GM10248 (cell line): ENCODE measurements at regions not wholly inside any gene's neighbourhood (a gene's known extent, or its start where the extent isn't known, plus 50 kb on each side); places are given as distances from the start of the nearest gene placed in this dataset.

Experiments used
- CTCF ChIA-PET: fragments of 300-600 bp; sonication (Branson Sonifier 250); formaldehyde crosslinking; extraction: SDS; loops from one replicate; lab custom pipeline; 2021; ENCODE audit warnings: antibody characterized with exemption; lab: Yijun Ruan, JAX
- POLR2A ChIA-PET: fragments of 350-650 bp; sonication (Branson Sonifier 250); formaldehyde crosslinking; extraction: SDS; loops from one replicate; lab custom pipeline; 2020; ENCODE audit warnings: antibody characterized with exemption; lab: Yijun Ruan, JAX
- DNase-seq: peaks from one replicate; pipeline ENCODE4 v3.0.0; 2012; ENCODE audit errors: extremely low spot score
- CTCF ChIP-seq: IDR thresholded peaks from 2 replicates; pipeline ENCODE4 v1.5.1; 2012; ENCODE audit warnings: mild to moderate bottlenecking, low read depth; ENCODE audit errors: extremely low read depth, missing control alignments, control extremely low read depth

GRCh38 chr6:43948527-43949485 lies 178.4 kb downstream of the MRPL14 start:
- POLR2A ChIA-PET: no interaction called here

GRCh38 chr6:43947860-43948259 lies 177.8 kb downstream of the VEGFA start:
- no peak for TF ChIP-seq CTCF
- no peak for DNase-seq
- POLR2A ChIA-PET: no interaction called here
- CTCF ChIA-PET: no interaction called here

More at GRCh38 chr6:43948527-43949485, 178.4 kb downstream of the MRPL14 start:
- no peak for TF ChIP-seq CTCF
- CTCF ChIA-PET: interaction anchor here (0.7 to 2.4 kb wide), 4 partner anchors 9 to 180 kb away, joined by 3 to 9 read pairs (median 4); partner anchors contain the start of gene VEGFA
- no peak for DNase-seq

- ChIA-PET CTCF (interaction anchor here (1.3 kb wide), 1 partner anchor 17 kb away, joined by 3 read pairs; no protein-coding TSS in a partner anchor), POLR2A (no interaction called here)
- TF ChIP-seq CTCF: no peak
- DNase-seq: no peak
These were observed 176.8 kb downstream of the VEGFA start for GRCh38 chr6:43946641-43947363.

- no peak for DNase-seq
- ChIA-PET CTCF (interaction anchor here (0.9 to 2.3 kb wide), 3 partner anchors 8 to 60 kb away, joined by 3 to 7 read pairs (median 3); no protein-coding TSS in a partner anchor), POLR2A (no interaction called here)
- TF ChIP-seq CTCF: no peak
These were observed 175.7 kb downstream of the VEGFA start for GRCh38 chr6:43945768-43946080.

GRCh38 chr6:43944908-43945767 lies 175.1 kb downstream of the VEGFA start:
- DNase-seq: no peak
- TF ChIP-seq CTCF: no peak
- ChIA-PET POLR2A (no interaction called here), CTCF (interaction anchor here (0.9 to 2.3 kb wide), 2 partner anchors 9 to 61 kb away, joined by 3 to 7 read pairs; no protein-coding TSS in a partner anchor)

- ChIA-PET CTCF (interaction anchor here (1.2 to 2.3 kb wide), 2 partner anchors 10 to 118 kb away, joined by 3 to 7 read pairs; no protein-coding TSS in a partner anchor), POLR2A (no interaction called here)
- no peak for DNase-seq
- no peak for TF ChIP-seq CTCF
These were observed 173.8 kb downstream of the VEGFA start for GRCh38 chr6:43943781-43944250.
